ENCODE measurements at regions not wholly inside any gene's neighbourhood (a gene's known extent, or its start where the extent isn't known, plus 50 kb on each side); places are given as distances from the start of the nearest gene placed in this dataset.

DNA sequence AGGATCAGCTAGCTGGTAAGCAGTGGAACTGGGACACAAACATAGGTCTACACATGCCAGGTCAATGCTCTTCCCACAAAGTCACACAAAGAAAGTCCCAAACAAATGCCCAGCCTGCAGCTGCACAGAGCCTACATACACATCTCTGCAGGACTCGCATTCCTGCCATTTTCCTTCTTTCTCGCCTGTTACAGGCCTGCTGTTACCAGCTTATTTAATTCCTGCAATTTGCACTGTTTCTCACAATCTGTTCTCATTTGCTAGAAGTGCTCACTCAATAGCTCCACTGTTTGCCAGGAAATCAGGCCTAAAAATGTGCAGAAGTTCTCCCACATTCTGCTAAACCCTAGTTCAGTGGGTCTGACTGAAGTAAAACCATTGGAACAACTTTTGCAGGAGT lies 362.6 kb upstream of the C1orf87 start:
- TF ChIP-seq POLR2AphosphoS5 (IDR thresholded peaks at IDR 0.05) (no peak), POLR2A (IDR thresholded peaks at IDR 0.05) (no peak), EP300 (IDR thresholded peaks at IDR 0.05) (no peak)
- TF ChIP-seq, protein P1, sequence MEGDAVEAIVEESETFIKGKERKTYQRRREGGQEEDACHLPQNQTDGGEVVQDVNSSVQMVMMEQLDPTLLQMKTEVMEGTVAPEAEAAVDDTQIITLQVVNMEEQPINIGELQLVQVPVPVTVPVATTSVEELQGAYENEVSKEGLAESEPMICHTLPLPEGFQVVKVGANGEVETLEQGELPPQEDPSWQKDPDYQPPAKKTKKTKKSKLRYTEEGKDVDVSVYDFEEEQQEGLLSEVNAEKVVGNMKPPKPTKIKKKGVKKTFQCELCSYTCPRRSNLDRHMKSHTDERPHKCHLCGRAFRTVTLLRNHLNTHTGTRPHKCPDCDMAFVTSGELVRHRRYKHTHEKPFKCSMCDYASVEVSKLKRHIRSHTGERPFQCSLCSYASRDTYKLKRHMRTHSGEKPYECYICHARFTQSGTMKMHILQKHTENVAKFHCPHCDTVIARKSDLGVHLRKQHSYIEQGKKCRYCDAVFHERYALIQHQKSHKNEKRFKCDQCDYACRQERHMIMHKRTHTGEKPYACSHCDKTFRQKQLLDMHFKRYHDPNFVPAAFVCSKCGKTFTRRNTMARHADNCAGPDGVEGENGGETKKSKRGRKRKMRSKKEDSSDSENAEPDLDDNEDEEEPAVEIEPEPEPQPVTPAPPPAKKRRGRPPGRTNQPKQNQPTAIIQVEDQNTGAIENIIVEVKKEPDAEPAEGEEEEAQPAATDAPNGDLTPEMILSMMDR (IDR thresholded peaks at IDR 0.05) = no peak
- WGBS = 78% methylated on average over 2 of the region's 2 CpGs
- Histone ChIP-seq H3K36me3 (no peaks in the 10 kb centered on the region), H3K27ac (no peak overlapping the region), H3K4me1 (peaks cover 13% of the 10 kb centered on the region), H3K27me3 (no peaks in the 10 kb centered on the region), H3K4me3 (no peak overlapping the region), H3K9me3 (no peaks in the 10 kb centered on the region)
- DNase-seq (ENCODE audit: low spot score in 2 of 2) = no peak

GRCh38 chr1:60431593-60431992 lies 358.0 kb upstream of the C1orf87 start:
- WGBS = 71% methylated on average over 2 of the region's 2 CpGs
- Histone ChIP-seq H3K4me1 (peaks cover 40% of the 10 kb centered on the region), H3K4me3 (no peak overlapping the region), H3K27ac (peak overlapping the region; percentile 57), H3K36me3 (no peaks in the 10 kb centered on the region), H3K9me3 (no peaks in the 10 kb centered on the region), H3K27me3 (no peaks in the 10 kb centered on the region)
- TF ChIP-seq POLR2A (IDR thresholded peaks at IDR 0.05) = no peak
- TF ChIP-seq, protein P1 (IDR thresholded peaks at IDR 0.05) = no peak
- no peak for TF ChIP-seq EP300 (IDR thresholded peaks at IDR 0.05)
- peak in 1 of 3 donors; percentile 31 for TF ChIP-seq POLR2AphosphoS5 (IDR thresholded peaks at IDR 0.05)
- DNase-seq (ENCODE audit: low spot score in 2 of 2) = no peak

- DNase-seq (ENCODE audit: low spot score in 2 of 2) = no peak
- Histone ChIP-seq H3K27me3 (no peaks in the 10 kb centered on the region), H3K4me3 (no peak overlapping the region), H3K4me1 (peaks cover 34% of the 10 kb centered on the region), H3K9me3 (no peaks in the 10 kb centered on the region), H3K36me3 (no peaks in the 10 kb centered on the region), H3K27ac (peak overlapping the region; percentile 57)
- WGBS = 54% methylated on average over 2 of the region's 2 CpGs
- TF ChIP-seq, protein P1 (IDR thresholded peaks at IDR 0.05) = no peak
- TF ChIP-seq POLR2A (IDR thresholded peaks at IDR 0.05) = no peak
Measured at GRCh38 chr1:60430375-60430774, 356.8 kb upstream of the C1orf87 start.

GRCh38 chr1:60428127-60428526 lies 354.6 kb upstream of the C1orf87 start:
- no peaks in the 10 kb centered on the region for H3K27me3 ChIP-seq
- WGBS = 65% methylated on average over 4 of the region's 4 CpGs
- no peaks in the 10 kb centered on the region for H3K9me3 ChIP-seq
- no peaks in the 10 kb centered on the region for H3K36me3 ChIP-seq
- H3K4me1 ChIP-seq = peaks cover 34% of the 10 kb centered on the region
- peak overlapping the region; percentile 83 for H3K27ac ChIP-seq
- no peak for DNase-seq (ENCODE audit: low spot score in 2 of 2)
- no peak overlapping the region for H3K4me3 ChIP-seq
- peak in 2 of 3 donors; percentile 93 to 97 for TF ChIP-seq POLR2AphosphoS5 (IDR thresholded peaks at IDR 0.05)
- TF ChIP-seq, protein P1 (IDR thresholded peaks at IDR 0.05) = no peak
- no peak for TF ChIP-seq POLR2A (IDR thresholded peaks at IDR 0.05)

DNA sequence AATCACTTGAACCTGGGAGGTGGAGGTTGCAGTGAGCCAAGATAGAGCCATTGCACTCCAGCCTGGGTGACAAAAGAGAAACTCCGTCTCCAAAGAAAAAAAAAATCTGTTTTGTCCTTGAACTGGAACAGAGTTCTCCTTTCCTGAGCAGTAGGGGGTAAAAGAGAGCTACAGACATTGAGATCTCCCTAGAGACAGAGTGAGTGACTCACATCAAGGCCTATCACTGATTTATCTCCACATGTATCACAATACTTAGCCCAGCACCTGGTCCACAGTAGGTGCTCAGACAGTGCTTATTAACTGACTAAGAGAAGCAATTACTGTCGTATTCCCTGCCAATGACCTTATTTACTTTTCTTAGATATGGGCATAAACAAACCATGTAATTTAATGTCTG lies 354.1 kb upstream of the C1orf87 start:
- Histone ChIP-seq H3K9me3 (no peaks in the 10 kb centered on the region), H3K4me1 (peaks cover 34% of the 10 kb centered on the region), H3K27ac (peak overlapping the region; percentile 83), H3K36me3 (no peaks in the 10 kb centered on the region), H3K4me3 (no peak overlapping the region), H3K27me3 (no peaks in the 10 kb centered on the region)
- WGBS = 73% methylated on average over 2 of the region's 2 CpGs
- DNase-seq (ENCODE audit: low spot score in 2 of 2) = no peak
- TF ChIP-seq, protein P1 (IDR thresholded peaks at IDR 0.05) = no peak
- TF ChIP-seq POLR2AphosphoS5 (IDR thresholded peaks at IDR 0.05) (no peak), EP300 (IDR thresholded peaks at IDR 0.05) (no peak), POLR2A (IDR thresholded peaks at IDR 0.05) (no peak)

All from suprapubic skin (tissue), 4 donors.